Neural progenitor cell (in vitro differentiated cells): ENCODE measurements at regions not wholly inside any gene's neighbourhood (a gene's known extent, or its start where the extent isn't known, plus 50 kb on each side); places are given as distances from the start of the nearest gene placed in this dataset.

Source experiments
- EZH2 ChIP-seq: fragments of 200-600 bp; sonication (generic); IDR thresholded peaks from 2 replicates; pipeline ENCODE4 v1.6.1; 2017; ENCODE audit warnings: antibody characterized with exemption, mild to moderate bottlenecking, moderate library complexity
- TF ChIP-seq, protein P1 (sequence below): fragments of 200-600 bp; sonication (generic); IDR thresholded peaks from 2 replicates; pipeline ENCODE4 v1.5.1; 2017; ENCODE audit warnings: antibody characterized with exemption, mild to moderate bottlenecking

DNA sequence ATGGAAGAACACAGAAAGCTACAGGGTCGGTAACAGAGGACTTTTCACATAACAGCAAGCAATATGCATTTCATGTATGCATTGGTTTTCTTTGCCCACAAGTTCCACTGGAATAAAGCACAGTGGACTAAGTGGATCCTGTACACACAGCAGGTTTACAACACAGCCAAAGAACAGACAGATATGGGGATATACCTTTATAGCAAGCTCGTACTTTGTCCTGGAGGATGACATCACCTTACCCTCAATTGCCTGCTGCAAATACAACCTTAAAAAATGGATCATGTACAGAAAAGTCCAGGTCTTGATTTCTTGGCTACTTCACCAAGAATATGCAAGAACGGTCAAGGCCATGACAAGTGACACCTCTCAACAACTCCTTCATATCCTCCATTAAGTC, 1445.5 kb downstream of the MAT2B start:
- TF ChIP-seq, protein P1, sequence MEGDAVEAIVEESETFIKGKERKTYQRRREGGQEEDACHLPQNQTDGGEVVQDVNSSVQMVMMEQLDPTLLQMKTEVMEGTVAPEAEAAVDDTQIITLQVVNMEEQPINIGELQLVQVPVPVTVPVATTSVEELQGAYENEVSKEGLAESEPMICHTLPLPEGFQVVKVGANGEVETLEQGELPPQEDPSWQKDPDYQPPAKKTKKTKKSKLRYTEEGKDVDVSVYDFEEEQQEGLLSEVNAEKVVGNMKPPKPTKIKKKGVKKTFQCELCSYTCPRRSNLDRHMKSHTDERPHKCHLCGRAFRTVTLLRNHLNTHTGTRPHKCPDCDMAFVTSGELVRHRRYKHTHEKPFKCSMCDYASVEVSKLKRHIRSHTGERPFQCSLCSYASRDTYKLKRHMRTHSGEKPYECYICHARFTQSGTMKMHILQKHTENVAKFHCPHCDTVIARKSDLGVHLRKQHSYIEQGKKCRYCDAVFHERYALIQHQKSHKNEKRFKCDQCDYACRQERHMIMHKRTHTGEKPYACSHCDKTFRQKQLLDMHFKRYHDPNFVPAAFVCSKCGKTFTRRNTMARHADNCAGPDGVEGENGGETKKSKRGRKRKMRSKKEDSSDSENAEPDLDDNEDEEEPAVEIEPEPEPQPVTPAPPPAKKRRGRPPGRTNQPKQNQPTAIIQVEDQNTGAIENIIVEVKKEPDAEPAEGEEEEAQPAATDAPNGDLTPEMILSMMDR = no peak
- no peak for TF ChIP-seq EZH2
